GM12878 (cell line): ENCODE measurements at regions not wholly inside any gene's neighbourhood (a gene's known extent, or its start where the extent isn't known, plus 50 kb on each side); places are given as distances from the start of the nearest gene placed in this dataset.

Experiments
- ATAC-seq: fragments of 200-7000 bp; cut with Tn5 transposase; 3 replicates; pipeline ENCODE4 v1.9.1; 2020; ENCODE audit warnings: mild to moderate bottlenecking, moderate library complexity
- BruUV-seq: library from RNA; stranded (reverse); fragments of 400-500 nt; replicated peaks from 2 replicates; lab custom pipeline; 2021; lab: Mats Ljungman, UMichigan
- CTCF ChIA-PET: fragments of 300-600 bp; sonication (Branson Sonifier 250); formaldehyde crosslinking; extraction: SDS; loops from one replicate; lab custom pipeline; 2021; ENCODE audit warnings: inconsistent platforms; lab: Yijun Ruan, JAX
- POLR2A ChIA-PET: fragments of 350-600 bp; formaldehyde crosslinking; extraction: SDS; loops from one replicate; lab custom pipeline; 2021; ENCODE audit warnings: inconsistent platforms; lab: Charles Lee
- RAD21 ChIA-PET: fragments of 300-600 bp; sonication (Branson Sonifier 250); formaldehyde crosslinking; loops from one replicate; lab custom pipeline; 2023; ENCODE audit warnings: antibody characterized with exemption; ENCODE audit not compliant: unreplicated experiment; lab: Charles Lee
- SMC1A ChIA-PET: fragments of 300-600 bp; sonication (Branson Sonifier 250); formaldehyde crosslinking; loops from one replicate; lab custom pipeline; 2023; ENCODE audit not compliant: unreplicated experiment, uncharacterized antibody; lab: Charles Lee
- DNase-seq: peaks from one replicate; pipeline ENCODE4 v3.0.0-alpha.2; 2011; ENCODE audit warnings: low read depth, low spot score
- FAIRE-seq: peaks from 3 replicates; lab custom pipeline; 2011; peaks lifted over from hg19 to GRCh38; lab: Jason Lieb, UNC
- H2AFZ ChIP-seq: 2 replicates; pipeline ENCODE4 v1.6.0; 2011; ENCODE audit warnings: low read depth, low read length, control low read depth; ENCODE audit not compliant: control insufficient read depth
- H3K27ac ChIP-seq: 2 replicates; pipeline ENCODE4 v1.5.1; 2011; ENCODE audit warnings: control low read depth; ENCODE audit not compliant: control insufficient read depth, insufficient read depth
- H3K27me3 ChIP-seq, 2 experiments: replicated peaks in 1 of 2; 2 replicates each; pipeline versions ENCODE4 v1.6.0 to v1.6.1; 2011; ENCODE audit warnings: low read length in 1 of 2; ENCODE audit not compliant: control insufficient read depth in 2 of 2, insufficient read depth in 2 of 2
- H3K36me3 ChIP-seq, 2 experiments: 2 replicates each; pipeline ENCODE4 v1.5.1; 2011; ENCODE audit warnings: low read length in 1 of 2; ENCODE audit not compliant: control insufficient read depth in 2 of 2, insufficient read depth in 2 of 2
- H3K4me1 ChIP-seq: 2 replicates; pipeline ENCODE4 v1.6.1; 2011; ENCODE audit warnings: mild to moderate bottlenecking, low read length, moderate library complexity, mixed read lengths; ENCODE audit not compliant: control insufficient read depth, insufficient read depth
- H3K4me2 ChIP-seq: 2 replicates; pipeline ENCODE4 v1.6.0; 2011; ENCODE audit warnings: control low read depth; ENCODE audit not compliant: control insufficient read depth, insufficient read depth
- H3K4me3 ChIP-seq: fragments of 200-600 bp; sonication (generic); 2 replicates; pipeline ENCODE4 v1.5.1; 2016
- H3K79me2 ChIP-seq: 2 replicates; pipeline ENCODE4 v1.6.0; 2011; ENCODE audit warnings: low read length; ENCODE audit not compliant: control insufficient read depth, insufficient read depth
- H3K9ac ChIP-seq: 2 replicates; pipeline ENCODE4 v1.8.0; 2011; ENCODE audit warnings: low read length, control low read depth, mixed read lengths; ENCODE audit not compliant: control insufficient read depth, insufficient read depth
- H3K9me3 ChIP-seq: replicated peaks from 3 replicates; pipeline ENCODE4 v1.5.1; 2011; ENCODE audit warnings: mild to moderate bottlenecking, low read length; ENCODE audit not compliant: control insufficient read depth, insufficient read depth
- H4K20me1 ChIP-seq: 2 replicates; pipeline ENCODE4 v1.6.0; 2011; ENCODE audit not compliant: control insufficient read depth, insufficient read depth
- CEBPZ ChIP-seq: fragments of 150-350 bp; IDR thresholded peaks from 2 replicates; pipeline ENCODE4 v1.6.1; 2016; ENCODE audit warnings: low read depth, low read length
- HCFC1 ChIP-seq: fragments of 150-350 bp; IDR thresholded peaks from 2 replicates; pipeline ENCODE4 v1.6.1; 2014; ENCODE audit warnings: low read length
- NFXL1 ChIP-seq: fragments of 450-650 bp; IDR thresholded peaks from 2 replicates; pipeline ENCODE4 v1.6.1; 2017; ENCODE audit warnings: antibody characterized with exemption, mild to moderate bottlenecking, borderline replicate concordance
- PAX8 ChIP-seq: fragments of 450-650 bp; IDR thresholded peaks from 2 replicates; pipeline ENCODE4 v1.6.1; 2017; ENCODE audit warnings: mild to moderate bottlenecking, moderate library complexity
- PKNOX1 ChIP-seq: fragments of 450-650 bp; IDR thresholded peaks from 2 replicates; pipeline ENCODE4 v1.6.1; 2016; ENCODE audit warnings: mild to moderate bottlenecking
- YBX1 ChIP-seq: fragments of 450-650 bp; IDR thresholded peaks from 2 replicates; pipeline ENCODE4 v1.6.1; 2016; ENCODE audit warnings: antibody characterized with exemption
- ZBTB4 ChIP-seq: fragments of 450-650 bp; formaldehyde crosslinking; IDR thresholded peaks from 2 replicates; pipeline ENCODE4 v1.4.0; 2022; ENCODE audit warnings: mild to moderate bottlenecking, moderate library complexity
- ZNF687 ChIP-seq: fragments of 450-650 bp; IDR thresholded peaks from 2 replicates; pipeline ENCODE4 v1.6.1; 2017; ENCODE audit warnings: mild to moderate bottlenecking, moderate library complexity
- WGBS: methylation state at CpG from one replicate; pipeline ENCODE4 v1.1.6; 2016; ENCODE audit warnings: low lambda C conversion rate; ENCODE audit not compliant: insufficient replicate concordance, insufficient coverage; ENCODE audit errors: missing lambda C conversion rate; 5-methylcytosine and 5-hydroxymethylcytosine counted together
- in situ Hi-C: fragments of 300-500 bp; cut with MboI; formaldehyde crosslinking; loops from 9 replicates; pipeline ENCODE4 v1.14.3; 2018; ENCODE audit warnings: mixed read lengths
- intact Hi-C: fragments of 100-400 bp; cut with micrococcal nuclease; formaldehyde crosslinking; loops from one replicate; pipeline ENCODE4 v1.14.2; 2022; ENCODE audit not compliant: unreplicated experiment

- Histone ChIP-seq H3K4me3 (no peak overlapping the region), H2AFZ (no peak overlapping the region), H3K9me3 (no peaks in the 10 kb centered on the region), H4K20me1 (no peaks in the 10 kb centered on the region), H3K27me3 (no peaks in the 10 kb centered on the region; a peak in 1 of 4 replicates), H3K36me3 (no peaks in the 10 kb centered on the region), H3K4me1 (no peaks in the 10 kb centered on the region)
- ChIA-PET POLR2A (no interaction called here), RAD21 (no interaction called here), SMC1A (no interaction called here)
- no peak for DNase-seq
- FAIRE-seq = no peak
- 50% methylated on average over 6 of the region's 6 CpGs for WGBS
- no TSS peak for BruUV-seq
- ATAC-seq = no peak
- TF ChIP-seq YBX1 (no peak), ZNF687 (no peak), PAX8 (no peak), HCFC1 (no peak), CEBPZ (no peak), ZBTB4 (CRISPR knock-in tag) (no peak), PKNOX1 (no peak), NFXL1 (no peak)
- TF ChIP-seq, all 136 proteins: peak for 0
- Histone ChIP-seq H3K27ac (no peak overlapping the region), H3K9ac (no peak overlapping the region), H3K4me2 (no peak overlapping the region), H3K79me2 (no peaks in the 10 kb centered on the region)
- intact Hi-C loops (no loop called here), in situ Hi-C loops (no loop called here)
- CTCF ChIA-PET = no interaction called here
These were observed 58.4 kb upstream of the RUNX1 start for GRCh38 chr21:35107520-35107919.
